ENCODE measurements at regions not wholly inside any gene's neighbourhood (a gene's known extent, or its start where the extent isn't known, plus 50 kb on each side); places are given as distances from the start of the nearest gene placed in this dataset.

GRCh38 chr5:117953272-117953671, 1035.1 kb downstream of the DTWD2 start:
- Mint-ChIP-seq H3K9me3 (no peaks in the 10 kb centered on the region), H3K4me1 (no peaks in the 10 kb centered on the region), H3K27ac (no peak overlapping the region; the same call in 1 of the 2 replicates), H3K4me3 (no peak overlapping the region), H3K36me3 (no peaks in the 10 kb centered on the region), H3K27me3 (ENCODE audit: low read depth) (no peaks in the 10 kb centered on the region)
- no peak for TF ChIP-seq CTCF (IDR thresholded peaks at IDR 0.05)
- no peak for TF ChIP-seq KAT7 (CRISPR knock-in tag; IDR thresholded peaks at IDR 0.05; ENCODE audit: borderline replicate concordance)
- TF ChIP-seq E2F1 (CRISPR knock-in tag; IDR thresholded peaks at IDR 0.05), result no peak
- TF ChIP-seq ESRRA (CRISPR knock-in tag; IDR thresholded peaks at IDR 0.05; ENCODE audit: borderline replicate concordance), result no peak
- TF ChIP-seq ZNF232 (CRISPR knock-in tag; IDR thresholded peaks at IDR 0.05), result no peak
- TF ChIP-seq RORB (CRISPR knock-in tag; IDR thresholded peaks at IDR 0.05), result no peak
- TF ChIP-seq USF2 (CRISPR knock-in tag; IDR thresholded peaks at IDR 0.05), result no peak
- no peak for TF ChIP-seq SP1 (CRISPR knock-in tag; conservative IDR thresholded peaks at IDR 0.05)
- TF ChIP-seq ZNF138 (CRISPR knock-in tag; conservative IDR thresholded peaks at IDR 0.05), result no peak
- TF ChIP-seq ZNF425 (CRISPR knock-in tag; conservative IDR thresholded peaks at IDR 0.05), result no peak
- TF ChIP-seq ZNF423 (CRISPR knock-in tag; IDR thresholded peaks at IDR 0.05), result no peak
- no peak for TF ChIP-seq JAZF1 (CRISPR knock-in tag; IDR thresholded peaks at IDR 0.05)
- TF ChIP-seq ZNF219 (CRISPR knock-in tag; IDR thresholded peaks at IDR 0.05; ENCODE audit: borderline replicate concordance), result no peak
- no peak for TF ChIP-seq FOXK1 (CRISPR knock-in tag; IDR thresholded peaks at IDR 0.05)
- TF ChIP-seq E2F4 (CRISPR knock-in tag; IDR thresholded peaks at IDR 0.05; ENCODE audit: borderline replicate concordance, low read depth), result no peak
- no peak for TF ChIP-seq ERG (CRISPR knock-in tag; IDR thresholded peaks at IDR 0.05)
- no peak for TF ChIP-seq ATF2 (CRISPR knock-in tag; IDR thresholded peaks at IDR 0.05; ENCODE audit: borderline replicate concordance, low read depth)
- DNase-seq (ENCODE audit: low spot score) (no peak), ATAC-seq (no peak)
- ChIA-PET POLR2A (no interaction called here), CTCF (no interaction called here)
